C4-2B (cell line): ENCODE measurements at regions not wholly inside any gene's neighbourhood (a gene's known extent, or its start where the extent isn't known, plus 50 kb on each side); places are given as distances from the start of the nearest gene placed in this dataset.

Experiments
- ZFX ChIP-seq: fragments of 450-650 bp; IDR thresholded peaks from 2 replicates; pipeline ENCODE4 v1.6.1; 2017
- TF ChIP-seq, protein P1 (sequence below): fragments of 450-650 bp; conservative IDR thresholded peaks from 2 replicates; pipeline ENCODE4 v1.5.1; 2017; ENCODE audit warnings: mild to moderate bottlenecking

DNA sequence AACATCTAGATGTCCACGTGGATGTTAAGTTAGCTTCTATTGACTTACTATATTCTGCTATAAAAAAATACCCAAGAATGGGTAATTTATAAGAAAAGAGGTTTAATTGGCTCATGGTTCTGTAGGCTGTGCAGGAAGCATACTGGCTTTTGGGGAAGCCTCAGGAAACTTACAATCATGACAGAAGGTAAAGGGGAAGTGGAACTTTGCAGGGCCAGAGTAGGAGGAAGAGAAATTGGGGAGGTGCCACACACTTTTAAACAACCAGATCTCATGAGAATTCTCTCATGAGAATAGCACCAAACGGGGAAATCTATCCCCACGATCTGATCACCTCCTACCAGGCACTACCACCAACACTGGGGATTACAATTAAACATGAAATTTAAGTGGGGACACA lies 689.3 kb downstream of the METTL15 start:
- TF ChIP-seq, protein P1, sequence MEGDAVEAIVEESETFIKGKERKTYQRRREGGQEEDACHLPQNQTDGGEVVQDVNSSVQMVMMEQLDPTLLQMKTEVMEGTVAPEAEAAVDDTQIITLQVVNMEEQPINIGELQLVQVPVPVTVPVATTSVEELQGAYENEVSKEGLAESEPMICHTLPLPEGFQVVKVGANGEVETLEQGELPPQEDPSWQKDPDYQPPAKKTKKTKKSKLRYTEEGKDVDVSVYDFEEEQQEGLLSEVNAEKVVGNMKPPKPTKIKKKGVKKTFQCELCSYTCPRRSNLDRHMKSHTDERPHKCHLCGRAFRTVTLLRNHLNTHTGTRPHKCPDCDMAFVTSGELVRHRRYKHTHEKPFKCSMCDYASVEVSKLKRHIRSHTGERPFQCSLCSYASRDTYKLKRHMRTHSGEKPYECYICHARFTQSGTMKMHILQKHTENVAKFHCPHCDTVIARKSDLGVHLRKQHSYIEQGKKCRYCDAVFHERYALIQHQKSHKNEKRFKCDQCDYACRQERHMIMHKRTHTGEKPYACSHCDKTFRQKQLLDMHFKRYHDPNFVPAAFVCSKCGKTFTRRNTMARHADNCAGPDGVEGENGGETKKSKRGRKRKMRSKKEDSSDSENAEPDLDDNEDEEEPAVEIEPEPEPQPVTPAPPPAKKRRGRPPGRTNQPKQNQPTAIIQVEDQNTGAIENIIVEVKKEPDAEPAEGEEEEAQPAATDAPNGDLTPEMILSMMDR, result no peak
- TF ChIP-seq ZFX, result no peak
